HS-5 (cell line): ENCODE measurements at regions not wholly inside any gene's neighbourhood (a gene's known extent, or its start where the extent isn't known, plus 50 kb on each side); places are given as distances from the start of the nearest gene placed in this dataset.

Source experiments
- DNase-seq: peaks from one replicate; pipeline ENCODE4 v3.0.0-alpha.2; 2012; ENCODE audit warnings: low read depth

DNA sequence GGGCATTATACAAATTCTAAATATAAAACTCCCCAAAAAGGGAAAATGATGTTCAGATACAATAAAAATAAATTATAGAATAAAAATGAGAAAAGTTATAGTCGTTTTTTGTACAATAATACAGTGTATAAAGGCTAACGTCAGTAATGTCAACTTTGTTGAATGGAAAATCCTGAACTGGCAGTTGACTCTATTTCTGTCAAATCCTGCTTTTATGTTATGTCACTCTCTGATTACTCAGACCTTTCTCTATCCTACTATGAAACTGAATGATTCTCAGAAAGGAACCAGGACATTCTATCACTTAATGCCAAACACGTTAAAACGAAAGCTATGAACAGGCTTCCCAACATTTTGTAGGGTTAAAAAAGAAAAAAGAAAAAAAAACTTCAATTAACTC is 636.4 kb downstream of the USP25 start:
- DNase-seq: no peak

DNA sequence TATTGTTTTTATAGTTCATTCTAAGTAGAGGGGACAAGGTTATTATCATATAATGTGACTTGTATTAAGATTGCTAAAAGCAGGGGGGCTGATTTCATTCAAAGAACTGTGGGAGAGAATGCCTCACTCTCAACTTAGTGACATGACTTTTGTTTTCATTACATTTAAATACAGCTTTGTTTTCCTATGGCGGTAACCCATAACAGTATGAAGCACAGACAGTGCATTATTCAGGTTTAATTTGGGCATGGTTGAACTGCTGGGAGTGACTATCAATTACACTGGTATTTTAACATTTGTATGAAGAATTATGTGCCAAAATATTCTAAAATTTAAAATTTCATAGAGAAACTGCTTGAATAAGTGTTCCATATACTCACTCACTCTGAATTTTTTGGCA is 637.3 kb downstream of the USP25 start:
- no peak for DNase-seq

DNA sequence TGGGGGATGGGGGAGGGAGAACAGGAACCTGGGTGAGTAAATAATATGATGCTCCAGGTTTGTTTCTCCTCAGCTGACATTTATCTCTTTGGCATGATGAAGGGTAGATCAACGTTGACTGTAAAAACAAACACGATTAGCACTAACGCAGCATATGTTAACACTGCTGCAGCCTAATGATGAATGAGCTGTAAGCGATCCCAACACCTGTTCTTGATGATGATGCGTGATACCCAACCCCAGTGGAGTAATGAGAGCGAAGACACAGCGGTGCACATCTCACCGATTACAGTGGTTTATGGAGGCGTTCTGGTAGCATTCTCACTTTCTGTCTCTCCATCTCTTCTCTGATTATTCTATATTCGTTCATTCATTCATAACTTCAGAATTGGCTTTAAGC is 640.4 kb downstream of the USP25 start:
- no peak for DNase-seq

DNA sequence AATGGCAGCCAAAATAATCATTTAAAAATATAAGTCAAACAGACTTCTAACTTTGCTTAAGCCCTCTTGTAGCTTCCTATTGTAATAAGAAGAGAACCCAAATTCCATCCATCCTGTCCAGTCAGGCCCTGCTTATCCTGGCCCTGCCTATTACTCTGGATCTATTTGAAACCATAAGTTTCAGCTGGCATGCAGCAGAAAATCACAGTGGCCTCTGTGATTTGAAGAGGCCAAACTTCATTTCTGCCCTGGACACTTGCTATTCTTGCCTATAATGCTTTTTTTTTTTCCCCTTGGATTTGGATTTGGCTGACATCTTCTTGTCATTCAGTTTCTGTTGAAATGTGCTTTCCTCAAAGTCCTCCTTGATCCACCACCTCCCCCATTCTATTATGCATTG is 642.8 kb downstream of the USP25 start:
- DNase-seq: no peak

DNA sequence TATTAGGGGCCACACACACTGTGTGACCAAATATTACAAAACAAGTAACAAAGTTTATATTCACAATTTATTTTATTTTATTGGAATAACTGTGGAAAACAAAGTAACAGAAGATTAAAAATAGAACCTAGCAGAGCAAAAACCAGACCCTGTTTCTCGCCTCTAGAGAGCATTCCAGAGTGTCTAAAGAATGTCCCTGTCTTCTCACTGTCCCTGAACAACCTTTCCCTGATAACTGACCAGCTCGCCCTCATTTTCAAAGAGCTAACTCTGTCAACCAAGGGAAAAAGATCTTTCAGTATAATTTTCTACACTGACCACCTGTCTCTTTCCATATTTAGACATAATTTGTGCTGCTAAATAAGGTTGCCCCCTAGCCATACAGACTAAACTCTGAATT is 646.9 kb downstream of the USP25 start:
- DNase-seq: no peak

DNA sequence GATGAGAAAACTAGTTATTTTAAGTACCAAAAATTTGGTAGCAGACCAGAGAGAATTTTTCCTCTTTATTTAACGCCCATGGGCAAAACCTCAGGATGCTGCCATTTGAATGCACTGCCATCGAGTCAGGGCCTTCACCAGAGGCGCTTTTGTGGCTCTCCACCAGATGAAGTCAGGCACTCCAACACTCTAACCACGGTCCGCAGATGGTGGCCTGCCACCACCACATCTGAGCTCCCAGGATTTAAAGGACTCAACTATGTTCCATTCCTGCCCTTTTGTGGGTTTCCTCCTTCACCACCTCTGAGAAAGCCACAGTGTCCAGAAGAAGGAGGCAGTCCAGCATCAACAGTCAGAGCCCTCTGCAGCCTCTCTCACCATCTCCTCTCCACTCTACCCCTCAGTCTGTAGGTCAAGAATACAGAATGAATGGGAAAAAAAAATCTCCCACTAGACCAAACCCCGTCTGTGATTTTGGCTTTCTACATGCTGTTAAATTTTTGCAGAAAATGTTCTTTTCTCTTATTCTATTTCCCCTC is 647.4 kb downstream of the USP25 start:
- DNase-seq: no peak

DNA sequence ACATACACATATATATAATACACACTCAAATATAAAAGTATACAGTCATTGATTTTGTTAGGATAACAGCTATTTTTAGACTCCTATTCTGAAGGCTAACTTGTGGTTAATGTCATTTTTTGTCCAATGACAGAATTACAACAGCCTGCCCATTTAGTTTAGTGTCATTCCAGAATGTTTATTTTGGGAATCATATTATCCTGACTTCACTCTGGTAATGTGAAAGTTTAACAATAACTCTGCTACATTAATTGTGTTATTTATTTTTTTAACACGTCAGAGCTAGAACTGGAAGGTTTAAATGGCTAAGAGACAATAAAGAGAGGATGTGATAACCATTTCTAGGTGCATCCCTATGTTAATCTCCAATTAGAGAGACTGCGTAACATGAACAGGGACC is 648.1 kb downstream of the USP25 start:
- no peak for DNase-seq

DNA sequence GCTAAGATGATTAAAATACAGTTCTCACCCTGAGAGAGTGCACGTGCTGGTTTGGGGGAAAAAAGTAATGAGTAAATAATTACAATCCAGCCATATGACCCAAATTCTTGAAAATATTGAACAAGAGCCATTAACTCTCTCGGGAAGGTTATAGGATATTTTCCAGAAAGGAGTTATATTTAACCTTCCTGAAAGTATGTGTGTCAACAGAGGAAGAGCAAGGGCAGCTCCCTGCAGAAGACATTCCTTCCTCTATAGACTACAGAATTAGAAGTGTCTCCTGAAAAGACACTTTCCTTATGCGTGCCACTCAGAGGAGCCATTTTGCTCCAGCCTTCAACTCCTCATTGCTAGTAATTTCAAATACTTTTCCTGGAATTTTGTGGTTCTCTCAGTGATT is 648.7 kb downstream of the USP25 start:
- no peak for DNase-seq

DNA sequence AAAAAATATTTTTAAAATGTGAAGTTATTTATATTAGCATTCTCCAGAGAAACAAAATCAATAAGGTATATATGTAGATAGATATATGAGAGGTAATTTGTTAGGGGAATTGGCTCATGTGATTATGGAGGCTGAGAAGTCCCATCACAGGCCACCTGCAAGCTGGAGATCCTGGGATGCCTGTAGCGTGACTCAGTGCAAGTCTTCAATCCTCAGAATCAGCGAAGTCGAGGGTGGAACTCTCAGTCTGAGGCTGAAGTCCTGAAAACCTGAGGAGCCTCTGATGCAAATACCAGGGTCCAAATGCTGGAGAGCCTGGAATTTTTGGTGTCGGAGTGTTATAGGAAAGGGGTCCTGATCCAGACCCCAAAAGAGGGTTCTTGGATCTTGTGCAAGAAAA is 658.5 kb downstream of the USP25 start:
- DNase-seq: no peak

DNA sequence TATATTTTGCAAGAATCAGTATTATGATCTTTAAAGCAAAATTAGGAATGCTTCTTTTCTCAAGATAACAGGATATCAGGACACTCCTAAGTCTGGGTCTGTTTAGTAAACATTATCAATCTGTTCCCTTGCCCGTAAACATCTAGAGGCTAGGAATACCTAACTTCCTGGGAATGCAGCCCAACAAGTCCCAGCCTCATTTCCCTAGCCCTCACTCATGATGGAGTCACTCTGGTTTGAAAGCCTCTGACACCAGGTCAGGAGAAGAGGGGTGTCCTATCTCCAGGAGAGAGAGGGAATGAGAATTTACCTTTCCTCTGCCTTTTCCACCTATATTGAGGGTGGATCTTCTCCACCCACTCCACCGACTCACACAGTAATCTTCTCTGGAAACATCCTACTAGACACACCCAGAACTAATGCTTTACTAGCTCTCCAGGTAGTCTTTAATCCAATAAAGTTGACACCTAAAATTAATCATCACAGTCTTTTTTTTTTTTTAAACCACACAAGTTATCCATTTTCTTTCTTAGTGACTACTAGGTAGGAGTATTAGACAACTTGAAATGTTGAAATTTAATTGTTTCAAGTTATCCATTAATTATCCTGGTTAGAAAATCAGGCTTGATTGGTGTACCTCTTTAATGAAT is 659.3 kb downstream of the USP25 start:
- no peak for DNase-seq

DNA sequence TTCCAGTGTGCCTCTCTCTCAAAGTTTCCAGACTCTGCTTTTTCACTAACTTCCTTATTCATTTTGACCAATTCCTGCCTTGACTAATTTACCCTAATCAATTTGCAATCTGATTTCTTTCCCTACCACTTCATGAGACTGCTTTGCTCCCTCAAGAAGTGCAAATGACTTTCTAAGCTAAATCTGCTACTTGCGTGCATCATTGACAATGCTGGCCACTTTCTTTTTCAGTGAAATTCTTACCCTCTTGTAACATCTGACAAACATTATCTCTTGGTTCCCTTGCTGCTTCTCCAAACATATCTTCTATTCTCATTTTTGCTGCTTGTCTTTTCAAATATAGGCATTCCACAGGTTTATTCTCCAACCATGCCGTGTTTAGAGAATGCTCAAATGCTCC is 659.9 kb downstream of the USP25 start:
- DNase-seq: no peak

DNA sequence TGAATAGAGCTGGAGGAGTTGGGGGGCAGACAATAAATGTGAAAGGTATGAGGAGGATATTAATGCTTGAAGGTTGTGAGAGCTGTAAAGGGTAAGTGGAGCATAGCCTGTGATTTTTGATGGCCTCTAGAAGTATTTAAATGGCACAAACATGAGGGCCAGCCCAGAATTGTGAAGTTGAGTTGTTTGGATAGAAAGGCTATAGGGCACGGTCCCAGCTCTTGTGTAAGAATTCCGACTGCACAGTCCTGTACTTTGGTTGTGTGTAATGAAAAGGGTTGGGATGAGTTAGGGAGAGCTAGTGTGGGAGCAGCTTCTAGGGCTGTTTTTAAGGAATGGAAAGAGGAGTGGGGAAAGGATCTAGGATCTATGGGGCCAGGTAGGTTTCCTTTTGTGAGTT is 665.5 kb downstream of the USP25 start:
- no peak for DNase-seq

DNA sequence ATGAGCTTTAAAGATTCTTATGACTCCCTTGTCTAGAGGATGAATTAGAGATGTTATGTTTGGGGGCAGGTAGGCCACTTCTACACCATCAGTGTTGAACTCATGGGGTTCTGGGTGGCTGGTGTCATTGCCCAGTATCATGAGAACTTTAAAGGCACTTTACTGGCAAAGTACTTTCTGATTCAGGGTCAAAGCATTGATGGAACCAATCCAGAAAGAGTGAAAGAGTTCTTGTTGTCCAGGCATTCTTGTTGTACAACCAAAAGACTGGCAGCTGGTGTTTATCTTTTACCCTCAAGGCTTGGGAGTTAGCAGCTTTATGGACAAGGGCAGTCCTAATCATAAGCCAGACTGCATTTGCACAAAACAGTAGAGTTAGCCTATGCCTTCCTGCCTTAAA is 673.0 kb downstream of the USP25 start:
- DNase-seq: no peak

DNA sequence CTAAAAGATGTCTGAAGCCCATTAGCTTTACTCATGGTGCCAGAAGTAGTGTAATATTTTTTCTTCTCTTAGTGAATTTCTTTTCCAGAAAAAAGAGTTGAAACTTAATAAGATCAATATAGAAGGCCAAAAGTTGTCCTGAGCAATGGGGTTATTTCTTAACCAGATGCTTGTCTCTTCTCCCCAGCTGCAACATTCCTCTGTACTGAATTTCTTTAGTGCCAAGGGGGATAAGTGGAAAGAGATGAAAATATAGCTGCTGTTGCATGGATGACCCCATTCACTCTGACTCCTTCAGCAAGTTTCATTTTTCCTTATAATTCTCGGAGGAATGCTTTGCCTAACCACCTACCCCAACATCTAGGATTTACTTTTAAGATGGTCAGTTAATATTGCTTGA is 675.0 kb downstream of the USP25 start:
- DNase-seq: no peak

DNA sequence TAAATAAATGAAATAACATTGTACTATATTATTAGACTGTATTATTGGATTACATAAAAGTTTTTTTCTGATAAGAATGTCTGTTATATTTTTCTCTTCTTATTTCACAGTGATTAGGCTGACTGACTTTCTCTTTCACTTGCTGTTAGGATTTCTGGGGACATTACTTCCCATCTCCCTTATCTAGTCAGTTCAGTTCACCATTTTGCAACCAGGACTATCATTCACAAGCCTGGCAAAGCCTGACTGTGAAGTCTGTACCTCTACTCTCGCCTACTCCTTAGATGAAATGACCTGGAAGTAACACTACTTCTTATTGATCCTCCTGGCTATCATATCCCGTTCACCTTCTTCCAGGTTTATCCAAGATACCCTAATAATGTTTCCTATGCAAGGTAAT is 676.6 kb downstream of the USP25 start:
- no peak for DNase-seq

DNA sequence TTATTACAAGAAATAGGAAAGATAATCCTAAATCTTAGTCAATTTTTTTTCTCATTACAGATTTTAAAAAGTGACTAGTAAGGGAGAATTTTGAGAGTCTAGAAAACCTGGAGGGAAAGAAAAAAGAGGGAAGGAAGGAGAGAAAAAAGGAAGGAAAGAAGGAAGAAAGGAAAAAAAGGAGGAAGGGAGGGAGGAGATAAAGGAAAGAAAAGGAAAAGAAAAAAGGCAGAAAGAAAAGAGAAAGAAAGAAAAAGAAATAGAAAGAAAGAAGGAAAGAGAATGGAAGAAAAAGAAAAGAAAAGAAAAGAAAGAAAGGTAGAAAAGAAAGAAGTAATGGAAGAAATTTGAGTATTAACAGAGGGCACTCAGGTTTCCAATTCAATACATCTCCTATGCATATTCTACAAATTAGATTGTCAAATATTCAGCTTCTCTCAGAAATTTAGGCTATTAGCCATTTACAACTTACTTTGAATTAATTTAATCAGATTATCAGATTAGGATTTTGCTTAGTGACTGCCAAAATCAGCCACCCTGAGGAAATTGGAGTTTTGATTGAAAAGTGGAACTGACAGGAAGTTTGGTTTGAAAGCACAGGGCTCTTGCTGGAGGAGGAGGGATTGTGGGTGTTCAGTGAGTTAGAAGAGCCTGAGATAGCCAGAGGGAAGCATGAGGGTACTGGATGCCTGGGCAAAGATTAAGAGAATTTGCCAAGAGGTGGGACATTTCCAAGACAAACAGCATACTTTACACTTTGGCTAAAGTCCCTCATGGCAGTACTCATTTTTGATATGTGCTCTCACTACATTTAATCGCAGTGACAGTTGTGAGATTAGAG is 677.8 kb downstream of the USP25 start:
- no peak for DNase-seq

DNA sequence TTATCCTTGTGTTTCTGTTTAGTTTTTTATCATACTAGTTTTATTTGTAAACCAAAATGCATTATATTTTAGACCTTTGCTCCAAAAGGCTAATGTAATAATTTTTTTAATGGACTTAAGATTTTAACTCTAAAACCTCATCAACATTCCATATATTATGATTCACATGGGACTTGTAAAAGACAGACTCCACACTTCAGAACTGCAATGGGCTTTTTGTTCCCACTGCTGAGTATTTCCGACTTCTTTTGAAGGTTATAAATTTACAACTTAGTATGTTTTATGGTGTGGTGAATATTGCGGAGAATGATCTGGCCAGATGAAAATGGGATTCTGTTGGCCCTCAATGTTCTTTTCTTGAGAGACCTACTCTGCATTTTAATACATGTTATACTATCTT is 678.5 kb downstream of the USP25 start:
- no peak for DNase-seq

DNA sequence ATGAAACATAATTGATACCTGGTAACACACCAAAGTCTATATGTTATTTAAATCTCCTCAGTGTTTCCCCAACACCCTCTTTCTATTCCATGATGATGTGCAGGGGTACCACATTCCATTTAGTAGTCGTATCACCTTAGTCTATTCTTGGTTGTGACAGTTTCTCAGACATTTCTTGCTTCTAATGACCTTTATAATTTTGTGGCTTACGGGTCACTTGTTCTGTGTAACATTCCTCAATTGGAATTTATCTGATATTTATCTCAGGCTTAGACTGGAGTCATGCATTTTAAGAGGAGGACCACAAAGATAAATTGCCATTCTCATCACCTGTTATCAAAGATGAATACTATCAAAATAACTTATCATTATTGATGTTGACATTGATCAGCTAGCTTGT is 679.6 kb downstream of the USP25 start:
- no peak for DNase-seq

DNA sequence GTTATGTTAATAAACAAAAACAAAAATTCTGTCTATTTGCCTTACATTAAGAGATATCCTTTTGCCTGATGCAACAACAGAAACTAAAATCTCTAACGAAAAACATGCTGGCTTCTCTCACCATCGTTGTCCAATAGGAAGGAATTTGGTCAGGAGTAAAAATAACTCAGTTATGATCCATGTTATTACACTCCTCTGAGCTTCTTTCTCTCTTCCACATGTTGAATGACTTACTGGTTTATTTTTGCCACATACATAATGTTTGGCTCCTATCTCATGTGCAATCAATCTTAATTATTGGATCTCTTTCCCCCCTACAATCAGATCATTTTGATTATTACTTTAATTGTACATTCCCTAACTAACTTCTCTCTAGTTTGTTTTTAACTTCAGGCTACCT is 688.4 kb downstream of the USP25 start:
- no peak for DNase-seq

DNA sequence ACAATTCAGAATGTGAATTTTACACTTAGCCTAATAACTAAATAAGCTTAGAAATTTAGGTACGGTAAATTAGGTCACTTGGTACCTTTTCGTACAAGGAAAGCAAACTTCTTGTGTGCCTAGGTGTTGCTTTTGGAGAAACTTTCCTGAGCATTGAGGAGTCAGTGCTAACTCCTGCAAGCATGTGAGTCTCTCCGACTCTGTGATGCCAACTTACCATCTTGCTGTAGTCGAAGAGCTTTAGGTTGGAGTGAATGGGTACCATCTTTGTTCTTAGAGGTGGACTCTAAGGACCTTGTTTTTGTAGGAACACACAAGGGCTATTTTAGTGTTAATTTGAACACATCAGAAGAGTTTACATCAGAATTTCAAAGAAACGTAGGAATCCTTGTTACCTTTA is 688.9 kb downstream of the USP25 start:
- no peak for DNase-seq

DNA sequence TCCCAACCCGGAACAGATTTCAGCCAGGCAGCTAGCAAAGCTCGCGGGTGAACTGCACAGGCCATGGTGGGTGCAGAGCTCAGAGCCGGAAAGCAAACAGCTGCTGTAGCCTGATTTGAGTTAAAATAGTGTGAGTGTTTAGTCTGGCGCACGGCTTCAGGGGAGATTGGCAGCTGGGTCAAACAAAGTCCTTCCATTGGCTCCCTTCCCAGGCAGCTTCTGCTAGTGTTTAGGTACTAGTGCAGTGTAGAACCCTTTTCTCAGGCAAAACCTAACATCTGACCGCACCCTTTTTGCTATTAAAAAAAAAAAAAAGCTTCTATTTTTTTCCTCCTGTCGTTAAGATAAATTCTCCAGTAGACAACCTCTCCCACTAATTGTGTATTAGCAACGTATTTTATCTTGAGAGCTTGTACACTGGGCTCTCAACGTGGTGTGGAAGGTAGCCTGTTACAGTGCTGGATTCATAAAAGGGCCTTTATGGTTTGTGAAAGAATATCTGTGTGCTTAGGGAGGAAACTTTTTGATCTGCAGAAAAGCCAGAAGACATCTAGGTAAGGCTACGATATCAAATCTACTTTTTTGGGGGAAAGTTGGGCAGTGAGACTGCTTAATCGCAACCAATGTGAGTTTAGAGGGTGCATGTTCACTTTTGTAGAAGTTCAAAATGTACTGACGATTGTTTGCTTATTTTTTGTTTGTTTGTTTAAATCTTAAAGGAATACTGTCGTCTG is 689.6 kb downstream of the USP25 start:
- no peak for DNase-seq

DNA sequence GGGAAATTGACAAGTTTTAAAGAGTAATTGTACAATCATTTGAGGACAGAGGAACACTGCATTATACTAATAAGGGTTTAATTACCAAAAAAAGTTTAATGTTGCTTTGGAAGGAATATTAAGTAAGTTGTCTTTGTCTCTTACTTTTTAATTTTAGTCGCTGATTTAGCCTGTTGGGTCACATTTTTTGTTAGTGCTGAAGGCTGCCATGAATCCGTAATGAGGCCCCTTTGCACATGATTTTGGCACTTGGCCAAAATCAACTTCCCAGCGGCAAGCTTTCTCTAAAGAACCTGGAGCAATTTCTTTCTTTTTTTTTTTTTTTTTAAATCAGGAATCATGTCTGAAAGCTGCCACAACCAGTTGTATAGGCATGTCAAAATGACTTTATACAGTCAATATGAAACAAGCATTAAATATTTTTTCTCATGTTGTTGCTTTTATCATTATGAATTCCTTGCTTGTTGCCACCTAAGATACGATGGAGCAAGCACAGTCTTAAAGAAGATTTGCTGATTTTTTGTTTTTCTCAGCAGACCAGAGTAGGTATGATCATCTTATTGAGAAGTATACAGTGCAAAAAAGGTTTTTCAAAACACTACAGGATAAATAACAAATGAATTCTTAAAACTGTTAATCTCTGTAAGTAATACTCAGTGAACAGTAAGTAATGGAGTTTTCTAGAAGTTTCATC is 690.4 kb downstream of the USP25 start:
- no peak for DNase-seq
